Activated CD4-positive, alpha-beta T cell treated with anti-CD3 and anti-CD28 coated beads, Interleukin-2, amount 10 ng/mL, durations not matched to agents 7 days and 5 days (primary cell): ENCODE measurements at regions not wholly inside any gene's neighbourhood (a gene's known extent, or its start where the extent isn't known, plus 50 kb on each side); places are given as distances from the start of the nearest gene placed in this dataset.

Source experiments
- CTCF ChIA-PET: fragments of 350-600 bp; sonication (Branson Sonifier 250); formaldehyde crosslinking; loops from one replicate; lab custom pipeline; 2021; ENCODE audit warnings: antibody characterized with exemption; lab: Charles Lee
- POLR2A ChIA-PET: fragments of 350-600 bp; sonication (Branson Sonifier 250); formaldehyde crosslinking; loops from one replicate; lab custom pipeline; 2021; ENCODE audit warnings: antibody characterized with exemption; lab: Charles Lee
- DNase-seq: peaks from one replicate; pipeline ENCODE4 v3.0.0-alpha.2; 2020
- H3K27ac Mint-ChIP-seq: one replicate; pipeline ENCODE4 v1.8.0; 2021; ENCODE audit warnings: mild to moderate bottlenecking, moderate library complexity, mixed read lengths
- H3K27me3 Mint-ChIP-seq: one replicate; pipeline ENCODE4 v1.8.0; 2021; ENCODE audit warnings: mixed read lengths
- H3K36me3 Mint-ChIP-seq: one replicate; pipeline ENCODE4 v1.8.0; 2021; ENCODE audit warnings: low read depth, mixed read lengths
- H3K4me1 Mint-ChIP-seq: one replicate; pipeline ENCODE4 v1.8.0; 2021; ENCODE audit warnings: mixed read lengths
- H3K4me3 Mint-ChIP-seq: one replicate; pipeline ENCODE4 v1.8.0; 2021; ENCODE audit warnings: mild to moderate bottlenecking, moderate library complexity, mixed read lengths
- H3K9me3 Mint-ChIP-seq: one replicate; pipeline ENCODE4 v1.8.0; 2021; ENCODE audit warnings: mixed read lengths

- POLR2A ChIA-PET = no interaction called here
- Mint-ChIP-seq H3K9me3 (no peaks in the 10 kb centered on the region), H3K27ac (no peak overlapping the region), H3K4me3 (no peak overlapping the region), H3K4me1 (no peaks in the 10 kb centered on the region), H3K36me3 (no peaks in the 10 kb centered on the region), H3K27me3 (no peaks in the 10 kb centered on the region)
- CTCF ChIA-PET = no interaction called here
- no peak for DNase-seq
Observed at GRCh38 chrX:146346102-146346501, 463.5 kb upstream of the CXorf51B start.

DNA sequence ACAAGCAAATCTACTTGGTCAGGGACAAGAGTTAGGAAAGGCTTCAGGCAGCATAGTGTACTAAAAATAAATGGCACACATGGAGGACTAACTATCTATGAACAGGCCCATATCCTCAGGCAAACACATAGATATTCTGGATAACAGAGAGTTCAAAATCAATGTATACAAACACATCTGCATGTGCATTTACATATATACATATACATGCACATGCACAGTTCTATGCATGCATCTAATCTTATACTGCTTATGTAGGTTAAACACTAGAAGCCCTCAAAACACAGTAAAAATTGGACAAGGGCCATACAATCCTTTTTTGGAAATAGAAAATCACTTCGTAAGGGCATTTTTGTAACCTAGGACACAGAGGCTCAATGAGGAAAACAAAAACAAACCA, 458.0 kb upstream of the CXorf51B start:
- CTCF ChIA-PET = no interaction called here
- H3K4me3 Mint-ChIP-seq = no peak overlapping the region

GRCh38 chrX:146355440-146355839, 454.1 kb upstream of the CXorf51B start:
- H3K36me3 Mint-ChIP-seq = no peaks in the 10 kb centered on the region
- H3K9me3 Mint-ChIP-seq = no peaks in the 10 kb centered on the region
- H3K4me3 Mint-ChIP-seq = no peak overlapping the region
- ChIA-PET POLR2A (no interaction called here), CTCF (interaction anchor here (0.6 kb wide), 1 partner anchor 134 kb away, joined by 3 read pairs; no protein-coding TSS in a partner anchor)
- no peaks in the 10 kb centered on the region for H3K27me3 Mint-ChIP-seq
- DNase-seq = no peak
- H3K27ac Mint-ChIP-seq = no peak overlapping the region
- H3K4me1 Mint-ChIP-seq = no peaks in the 10 kb centered on the region

More for the DNA sequence above, 458.0 kb upstream of the CXorf51B start:
- Mint-ChIP-seq H3K9me3 (no peaks in the 10 kb centered on the region), H3K27me3 (no peaks in the 10 kb centered on the region), H3K4me1 (no peaks in the 10 kb centered on the region), H3K36me3 (no peaks in the 10 kb centered on the region), H3K27ac (no peak overlapping the region)
- no peak for DNase-seq
- POLR2A ChIA-PET = no interaction called here

- DNase-seq = no peak
- H3K4me1 Mint-ChIP-seq = no peaks in the 10 kb centered on the region
- CTCF ChIA-PET = no interaction called here
- peaks cover 8% of the 10 kb centered on the region for H3K9me3 Mint-ChIP-seq
- H3K27ac Mint-ChIP-seq = no peak overlapping the region
- H3K4me3 Mint-ChIP-seq = no peak overlapping the region
- POLR2A ChIA-PET = no interaction called here
- H3K27me3 Mint-ChIP-seq = no peaks in the 10 kb centered on the region
- H3K36me3 Mint-ChIP-seq = no peaks in the 10 kb centered on the region
Observed at GRCh38 chrX:146363919-146364318, 445.7 kb upstream of the CXorf51B start.

- H3K27me3 Mint-ChIP-seq = no peaks in the 10 kb centered on the region
- no peaks in the 10 kb centered on the region for H3K36me3 Mint-ChIP-seq
- POLR2A ChIA-PET = no interaction called here
- H3K27ac Mint-ChIP-seq = no peak overlapping the region
- H3K9me3 Mint-ChIP-seq = no peaks in the 10 kb centered on the region
- DNase-seq = no peak
- H3K4me3 Mint-ChIP-seq = no peak overlapping the region
- H3K4me1 Mint-ChIP-seq = no peaks in the 10 kb centered on the region
- CTCF ChIA-PET = no interaction called here
Observed at GRCh38 chrX:146385529-146385928, 424.0 kb upstream of the CXorf51B start.

GRCh38 chrX:146396409-146396808, 413.2 kb upstream of the CXorf51B start:
- H3K9me3 Mint-ChIP-seq = peaks cover 5% of the 10 kb centered on the region
- no peak for DNase-seq
- POLR2A ChIA-PET = no interaction called here
- H3K36me3 Mint-ChIP-seq = no peaks in the 10 kb centered on the region
- H3K27me3 Mint-ChIP-seq = no peaks in the 10 kb centered on the region
- H3K4me1 Mint-ChIP-seq = no peaks in the 10 kb centered on the region
- no peak overlapping the region for H3K27ac Mint-ChIP-seq
- CTCF ChIA-PET = no interaction called here
- H3K4me3 Mint-ChIP-seq = no peak overlapping the region

GRCh38 chrX:146409528-146409927, 400.0 kb upstream of the CXorf51B start:
- POLR2A ChIA-PET = no interaction called here
- Mint-ChIP-seq H3K9me3 (peaks cover under 1% of the 10 kb centered on the region), H3K4me3 (no peak overlapping the region), H3K4me1 (no peaks in the 10 kb centered on the region), H3K27ac (no peak overlapping the region), H3K36me3 (no peaks in the 10 kb centered on the region), H3K27me3 (no peaks in the 10 kb centered on the region)
- DNase-seq = no peak
- CTCF ChIA-PET = no interaction called here

DNA sequence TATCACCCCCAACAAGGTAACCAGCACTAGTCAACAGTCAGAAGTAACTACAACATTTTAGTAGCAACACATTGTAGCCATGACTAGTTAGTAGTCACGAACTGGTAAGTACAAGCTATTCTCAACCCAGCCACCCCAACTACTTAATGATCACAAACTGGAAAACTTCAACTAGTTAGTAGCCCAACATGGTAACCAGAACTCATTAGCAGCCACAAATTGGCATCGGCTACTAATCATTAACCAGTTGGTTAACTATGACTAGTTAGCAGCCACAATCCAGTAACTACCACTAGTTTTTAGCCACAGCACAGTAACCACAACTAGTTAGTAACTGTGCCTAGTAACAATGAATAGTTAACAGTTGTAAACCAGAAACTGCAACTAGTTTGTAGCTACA, 385.1 kb upstream of the CXorf51B start:
- no peak overlapping the region for H3K27ac Mint-ChIP-seq
- H3K27me3 Mint-ChIP-seq = no peaks in the 10 kb centered on the region
- ChIA-PET POLR2A (no interaction called here), CTCF (no interaction called here)
- no peaks in the 10 kb centered on the region for H3K36me3 Mint-ChIP-seq
- H3K9me3 Mint-ChIP-seq = peaks cover 17% of the 10 kb centered on the region
- H3K4me1 Mint-ChIP-seq = no peaks in the 10 kb centered on the region
- no peak for DNase-seq
- no peak overlapping the region for H3K4me3 Mint-ChIP-seq

DNA sequence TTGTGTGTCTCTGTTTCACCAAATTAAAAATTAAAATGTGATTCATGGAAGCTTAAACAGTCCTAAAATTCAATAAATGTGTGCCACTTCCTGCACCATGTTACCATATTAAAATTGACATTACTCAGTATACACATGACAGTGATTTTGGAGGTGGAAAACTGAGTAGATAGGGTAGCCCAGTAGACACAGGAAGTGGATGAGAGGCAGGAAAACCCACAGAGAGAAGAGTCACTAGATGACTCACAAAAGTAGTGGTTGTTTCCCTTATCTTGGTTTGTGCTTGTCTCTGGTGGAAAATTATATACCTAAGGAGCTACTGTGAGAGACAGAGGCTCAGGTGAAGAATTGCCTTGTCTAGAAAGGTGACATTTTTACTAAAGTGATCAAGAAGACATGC, 375.8 kb upstream of the CXorf51B start:
- no peaks in the 10 kb centered on the region for H3K27me3 Mint-ChIP-seq
- H3K4me3 Mint-ChIP-seq = no peak overlapping the region
- no peak overlapping the region for H3K27ac Mint-ChIP-seq
- ChIA-PET CTCF (no interaction called here), POLR2A (no interaction called here)
- H3K4me1 Mint-ChIP-seq = no peaks in the 10 kb centered on the region
- peaks cover 6% of the 10 kb centered on the region for H3K9me3 Mint-ChIP-seq
- DNase-seq = no peak
- H3K36me3 Mint-ChIP-seq = no peaks in the 10 kb centered on the region

DNA sequence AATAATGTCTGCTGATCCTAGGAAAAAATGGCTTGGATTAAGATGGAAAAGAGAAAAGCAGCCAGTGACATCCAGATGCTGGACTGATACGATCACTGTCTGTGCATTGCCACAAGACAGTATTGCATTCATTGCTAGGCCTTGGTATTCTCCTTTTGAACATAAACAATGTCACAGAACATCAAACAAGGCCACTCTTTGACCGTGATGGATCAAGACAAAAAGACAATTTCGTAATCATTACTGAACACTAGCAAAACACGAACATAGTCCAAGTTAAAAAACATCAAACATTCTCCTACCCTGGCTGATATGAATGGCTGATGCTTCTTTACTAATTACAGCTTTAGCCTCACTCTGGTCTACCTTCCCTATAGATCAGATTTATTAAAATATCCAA, 374.1 kb upstream of the CXorf51B start:
- H3K4me1 Mint-ChIP-seq = no peaks in the 10 kb centered on the region
- H3K36me3 Mint-ChIP-seq = no peaks in the 10 kb centered on the region
- CTCF ChIA-PET = no interaction called here
- DNase-seq = no peak
- H3K27ac Mint-ChIP-seq = no peak overlapping the region
- no peaks in the 10 kb centered on the region for H3K27me3 Mint-ChIP-seq
- POLR2A ChIA-PET = no interaction called here
- peaks cover 3% of the 10 kb centered on the region for H3K9me3 Mint-ChIP-seq
- no peak overlapping the region for H3K4me3 Mint-ChIP-seq

DNA sequence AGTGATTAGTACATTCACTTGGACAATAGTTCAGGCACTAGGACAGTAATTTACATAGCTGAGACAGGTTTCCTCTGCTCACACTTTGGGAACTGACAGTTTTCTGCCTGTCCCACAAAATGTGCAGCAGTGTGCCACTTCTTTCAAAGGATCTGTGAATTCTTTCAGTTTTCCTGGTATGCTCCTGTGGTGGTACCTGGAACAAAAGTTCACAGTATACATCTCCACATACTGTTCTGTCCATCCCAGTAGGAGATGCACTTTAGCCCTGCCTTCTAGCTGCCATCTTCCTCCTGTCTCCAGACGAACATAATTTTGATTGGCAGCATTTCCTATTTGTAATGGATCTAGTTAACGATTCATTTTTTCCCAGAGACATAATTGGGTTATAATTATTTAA, 360.8 kb upstream of the CXorf51B start:
- no peak overlapping the region for H3K27ac Mint-ChIP-seq
- no peaks in the 10 kb centered on the region for H3K4me1 Mint-ChIP-seq
- no peaks in the 10 kb centered on the region for H3K27me3 Mint-ChIP-seq
- CTCF ChIA-PET = no interaction called here
- DNase-seq = no peak
- no peak overlapping the region for H3K4me3 Mint-ChIP-seq
- POLR2A ChIA-PET = no interaction called here
- no peaks in the 10 kb centered on the region for H3K36me3 Mint-ChIP-seq
- H3K9me3 Mint-ChIP-seq = peaks cover 2% of the 10 kb centered on the region

- Mint-ChIP-seq H3K27me3 (no peaks in the 10 kb centered on the region), H3K27ac (no peak overlapping the region), H3K4me1 (no peaks in the 10 kb centered on the region), H3K36me3 (no peaks in the 10 kb centered on the region), H3K9me3 (peaks cover 2% of the 10 kb centered on the region), H3K4me3 (no peak overlapping the region)
- POLR2A ChIA-PET = no interaction called here
- CTCF ChIA-PET = interaction anchor here (0.7 kb wide), 1 partner anchor 115 kb away, joined by 3 read pairs; no protein-coding TSS in a partner anchor
- no peak for DNase-seq
Observed at GRCh38 chrX:146449243-146449642, 360.3 kb upstream of the CXorf51B start.

GRCh38 chrX:146451136-146451535, 358.4 kb upstream of the CXorf51B start:
- ChIA-PET POLR2A (no interaction called here), CTCF (interaction anchor here (0.5 kb wide), 1 partner anchor 900 kb away, joined by 4 read pairs; no protein-coding TSS in a partner anchor)
- Mint-ChIP-seq H3K27me3 (no peaks in the 10 kb centered on the region), H3K4me3 (no peak overlapping the region), H3K36me3 (no peaks in the 10 kb centered on the region), H3K27ac (no peak overlapping the region), H3K4me1 (no peaks in the 10 kb centered on the region), H3K9me3 (peaks cover 2% of the 10 kb centered on the region)
- no peak for DNase-seq

- H3K4me1 Mint-ChIP-seq = no peaks in the 10 kb centered on the region
- ChIA-PET CTCF (no interaction called here), POLR2A (no interaction called here)
- H3K27me3 Mint-ChIP-seq = no peaks in the 10 kb centered on the region
- no peak overlapping the region for H3K4me3 Mint-ChIP-seq
- H3K27ac Mint-ChIP-seq = no peak overlapping the region
- DNase-seq = no peak
- H3K36me3 Mint-ChIP-seq = no peaks in the 10 kb centered on the region
- no peaks in the 10 kb centered on the region for H3K9me3 Mint-ChIP-seq
Observed at GRCh38 chrX:146454363-146454762, 355.2 kb upstream of the CXorf51B start.
